ENCODE measurements at regions not wholly inside any gene's neighbourhood (a gene's known extent, or its start where the extent isn't known, plus 50 kb on each side); places are given as distances from the start of the nearest gene placed in this dataset.

DNA sequence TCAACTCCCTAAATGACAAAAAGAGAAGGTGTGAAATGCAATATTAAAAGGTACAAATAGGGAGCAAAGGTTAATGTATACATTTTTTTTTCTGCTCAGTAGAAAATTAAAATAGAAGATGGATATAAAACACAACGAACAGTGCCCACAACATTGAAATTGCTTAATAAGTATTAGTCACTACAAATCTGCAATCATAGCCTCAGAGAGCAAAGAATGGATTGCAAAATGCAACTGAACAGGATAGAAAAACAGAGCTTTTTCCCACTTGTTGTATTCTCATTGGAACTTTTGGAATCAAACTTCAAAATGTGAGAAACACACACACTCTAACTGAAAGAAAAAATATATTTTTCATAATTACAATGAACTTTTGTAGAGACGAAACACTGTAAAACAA lies 552.2 kb upstream of the NCAM2 start:
- TF ChIP-seq, protein P1, sequence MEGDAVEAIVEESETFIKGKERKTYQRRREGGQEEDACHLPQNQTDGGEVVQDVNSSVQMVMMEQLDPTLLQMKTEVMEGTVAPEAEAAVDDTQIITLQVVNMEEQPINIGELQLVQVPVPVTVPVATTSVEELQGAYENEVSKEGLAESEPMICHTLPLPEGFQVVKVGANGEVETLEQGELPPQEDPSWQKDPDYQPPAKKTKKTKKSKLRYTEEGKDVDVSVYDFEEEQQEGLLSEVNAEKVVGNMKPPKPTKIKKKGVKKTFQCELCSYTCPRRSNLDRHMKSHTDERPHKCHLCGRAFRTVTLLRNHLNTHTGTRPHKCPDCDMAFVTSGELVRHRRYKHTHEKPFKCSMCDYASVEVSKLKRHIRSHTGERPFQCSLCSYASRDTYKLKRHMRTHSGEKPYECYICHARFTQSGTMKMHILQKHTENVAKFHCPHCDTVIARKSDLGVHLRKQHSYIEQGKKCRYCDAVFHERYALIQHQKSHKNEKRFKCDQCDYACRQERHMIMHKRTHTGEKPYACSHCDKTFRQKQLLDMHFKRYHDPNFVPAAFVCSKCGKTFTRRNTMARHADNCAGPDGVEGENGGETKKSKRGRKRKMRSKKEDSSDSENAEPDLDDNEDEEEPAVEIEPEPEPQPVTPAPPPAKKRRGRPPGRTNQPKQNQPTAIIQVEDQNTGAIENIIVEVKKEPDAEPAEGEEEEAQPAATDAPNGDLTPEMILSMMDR (IDR thresholded peaks at IDR 0.05): no peak
- no peak for TF ChIP-seq POLR2A (IDR thresholded peaks at IDR 0.05)

Measured in heart left ventricle (tissue), 13 donors.